ENCODE measurements at regions not wholly inside any gene's neighbourhood (a gene's known extent, or its start where the extent isn't known, plus 50 kb on each side); places are given as distances from the start of the nearest gene placed in this dataset.

DNA sequence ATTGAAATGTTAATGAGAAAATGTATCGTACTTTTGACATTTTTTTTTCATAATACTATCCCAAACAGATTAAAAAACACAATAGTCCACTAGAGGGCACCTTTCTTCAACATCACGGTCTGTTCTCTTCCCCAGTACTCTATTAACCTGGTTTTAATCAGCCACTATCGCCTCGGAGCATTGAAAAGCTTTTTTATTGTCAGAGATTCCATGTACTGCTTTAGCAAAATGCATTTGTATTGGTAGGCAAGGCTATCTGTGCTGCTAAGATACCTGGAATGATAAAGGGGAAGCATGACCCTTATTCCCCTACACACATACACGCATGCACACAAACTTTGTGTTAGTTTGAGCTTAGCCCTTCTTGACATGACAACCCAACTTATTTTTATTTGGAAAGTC is 160.1 kb upstream of the IL12A start:
- peak; percentile 13 for DNase-seq

DNA sequence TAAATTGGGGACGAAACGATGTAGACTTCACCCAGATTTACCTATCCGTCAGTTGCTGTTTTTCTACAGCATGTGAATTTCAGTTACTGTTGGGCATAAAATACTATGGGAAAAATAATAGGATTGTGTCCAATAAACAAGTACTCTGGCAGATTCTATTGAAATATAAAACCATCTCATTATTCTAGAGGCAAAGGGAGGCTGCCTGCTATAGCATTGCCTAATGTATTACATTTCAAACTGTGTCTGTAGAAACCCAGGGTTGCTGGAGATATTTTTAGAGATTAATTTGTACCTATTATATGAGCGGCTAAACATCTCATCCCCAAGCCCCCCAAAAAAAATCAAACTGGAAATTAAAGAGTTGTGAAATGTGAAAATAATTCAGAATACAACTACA is 159.6 kb upstream of the IL12A start:
- DNase-seq = no peak

DNA sequence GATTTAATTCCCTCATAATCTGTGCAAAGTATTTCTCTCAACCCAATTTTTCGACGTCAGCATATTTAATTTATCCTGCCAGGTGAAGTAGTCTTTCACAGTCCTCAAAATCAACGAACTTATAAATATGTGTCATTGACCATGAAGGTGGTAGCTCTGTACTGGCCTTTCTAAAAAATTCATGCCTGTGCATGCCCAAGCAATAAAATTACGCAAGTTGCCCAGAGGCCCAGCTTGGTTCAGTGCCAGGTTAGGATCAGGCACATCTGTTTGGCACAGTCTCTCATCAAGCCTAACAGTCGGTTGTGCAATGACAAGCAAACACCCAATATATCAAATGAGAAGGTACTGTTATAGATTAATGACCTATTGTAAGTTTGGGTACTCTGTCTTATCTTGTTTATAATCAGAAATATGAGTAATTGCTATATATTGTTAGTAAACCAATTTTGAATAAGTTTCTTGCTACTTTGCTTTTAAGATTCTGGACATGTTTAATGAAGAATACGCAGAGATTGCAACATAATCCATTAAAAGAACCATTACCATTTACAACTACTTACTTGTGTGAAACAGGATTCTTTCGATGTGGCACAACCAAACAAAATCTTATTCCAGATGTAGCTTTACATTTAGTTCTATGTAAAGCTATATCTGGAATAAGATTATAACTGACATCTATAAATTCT is 159.0 kb upstream of the IL12A start:
- DNase-seq = no peak

DNA sequence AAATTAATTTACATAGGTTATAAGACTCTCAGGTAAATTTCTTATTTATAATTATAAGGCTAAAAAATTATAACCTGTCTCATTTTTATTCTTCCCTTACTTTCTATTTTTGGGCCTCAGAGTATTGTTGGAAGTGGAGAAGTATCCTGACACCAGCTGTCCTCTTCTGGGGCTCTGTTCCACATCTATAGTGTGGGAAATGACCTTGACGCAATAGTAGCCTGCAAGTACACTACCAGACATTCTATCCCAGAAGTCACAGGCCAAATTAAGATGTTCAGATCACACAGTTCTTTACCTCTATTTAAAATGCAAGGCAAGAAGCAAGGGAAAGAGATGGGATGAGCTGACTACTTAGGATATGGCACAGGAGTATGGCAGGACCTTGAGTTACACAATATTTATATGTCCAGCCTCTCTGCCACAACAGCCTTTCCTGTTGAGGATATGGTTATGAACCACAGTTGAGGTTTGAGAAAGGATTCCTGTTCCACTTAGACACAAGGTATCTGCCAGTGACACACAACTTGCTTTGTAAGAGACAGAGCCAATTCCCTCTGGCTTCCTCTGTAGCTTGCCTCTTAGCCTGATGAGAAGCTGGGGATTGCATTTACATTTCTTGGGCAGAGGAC is 158.0 kb upstream of the IL12A start:
- no peak for DNase-seq

DNA sequence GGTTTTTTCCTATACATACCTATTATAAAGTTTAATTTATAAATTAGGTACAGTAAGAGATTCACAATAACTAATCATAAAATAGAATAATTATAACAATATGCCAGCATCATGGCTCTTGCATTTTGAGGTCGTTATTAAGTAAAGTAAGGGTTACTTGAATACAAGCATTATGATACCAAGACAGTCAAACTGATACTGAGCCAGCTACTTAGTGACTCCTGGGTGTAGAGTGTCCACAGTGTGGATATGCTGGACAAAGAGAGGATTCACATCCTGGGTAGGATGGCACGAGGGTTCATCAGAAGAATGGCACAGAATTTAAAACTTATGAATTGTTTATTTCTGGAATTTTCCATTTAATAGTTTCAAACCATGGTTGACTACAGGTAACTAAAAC is 157.2 kb upstream of the IL12A start:
- DNase-seq = no peak

DNA sequence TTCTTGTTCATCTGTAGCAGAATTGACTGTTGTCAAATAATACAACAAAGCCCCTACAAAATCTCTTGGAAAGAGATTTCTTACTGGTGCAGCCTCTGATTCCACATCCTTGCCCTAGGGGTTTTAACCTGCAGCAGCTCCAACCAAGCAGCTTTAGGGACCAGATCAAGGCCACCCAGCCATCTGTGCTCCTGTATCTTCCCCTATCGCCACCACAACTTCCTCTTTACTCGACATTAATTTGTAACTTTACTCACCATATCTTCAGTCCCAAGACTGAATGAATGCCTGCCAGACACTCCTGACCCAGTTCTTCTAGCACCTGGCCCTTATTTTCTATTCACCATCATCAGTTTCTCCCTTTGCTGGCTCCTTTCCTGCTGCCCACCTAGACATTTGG is 156.6 kb upstream of the IL12A start:
- DNase-seq = no peak

DNA sequence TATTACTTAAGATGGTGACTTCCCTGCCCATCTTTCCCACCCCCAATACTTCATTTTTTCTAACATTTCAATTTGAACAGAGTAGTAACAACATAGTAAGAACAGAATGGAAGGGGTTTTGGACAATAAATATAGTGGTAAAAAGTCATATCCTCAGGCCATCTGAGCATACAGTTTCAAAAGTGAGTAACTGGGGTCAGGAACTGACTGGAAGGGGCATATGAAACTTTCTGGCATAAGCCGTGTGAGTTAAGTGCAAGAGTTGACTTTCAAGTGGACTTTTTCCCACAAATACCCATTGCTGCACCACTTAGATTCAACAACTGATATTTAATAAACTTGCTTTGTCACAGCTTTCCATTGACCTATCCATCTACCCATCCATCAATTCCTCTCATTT is 153.5 kb upstream of the IL12A start:
- no peak for DNase-seq

DNA sequence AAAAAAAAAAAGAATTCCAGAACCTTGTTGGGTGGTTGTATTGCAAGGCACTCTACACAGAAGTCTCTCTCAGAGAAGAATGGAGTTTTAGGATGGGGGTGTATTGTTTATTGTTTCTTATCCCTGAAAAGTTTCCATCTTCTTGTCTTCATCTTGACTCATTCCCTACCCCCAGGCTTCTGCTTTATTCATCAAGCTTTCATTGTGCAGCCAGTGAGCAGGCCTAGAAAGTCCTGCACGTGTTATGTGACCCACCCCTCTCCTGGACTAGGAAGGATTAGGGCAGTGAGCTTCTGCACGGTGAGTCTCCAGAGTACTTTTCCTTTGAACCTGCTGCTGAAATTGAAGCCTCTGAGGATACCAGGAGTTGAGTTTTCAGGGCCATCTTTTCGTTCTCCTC is 150.9 kb upstream of the IL12A start:
- no peak for DNase-seq

DNA sequence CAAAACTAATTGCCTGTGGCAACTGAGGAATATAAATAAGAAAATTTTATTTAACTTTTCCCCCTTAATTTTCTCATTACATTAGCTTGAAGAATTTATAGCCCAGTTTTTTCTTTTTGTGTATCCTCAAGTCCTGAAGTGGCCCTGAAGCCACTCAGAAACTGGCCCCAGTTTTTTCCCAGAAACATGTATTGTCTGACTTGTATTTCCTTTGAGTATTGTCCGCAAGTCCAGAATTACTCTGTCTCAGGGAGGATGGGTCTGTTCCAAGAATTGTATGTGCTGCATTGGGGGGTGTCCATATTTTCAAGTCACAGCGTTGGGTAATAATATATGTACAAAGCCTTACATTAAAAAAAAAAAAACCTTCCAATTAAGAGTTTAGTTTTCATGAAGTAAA is 149.7 kb upstream of the IL12A start:
- DNase-seq = no peak

DNA sequence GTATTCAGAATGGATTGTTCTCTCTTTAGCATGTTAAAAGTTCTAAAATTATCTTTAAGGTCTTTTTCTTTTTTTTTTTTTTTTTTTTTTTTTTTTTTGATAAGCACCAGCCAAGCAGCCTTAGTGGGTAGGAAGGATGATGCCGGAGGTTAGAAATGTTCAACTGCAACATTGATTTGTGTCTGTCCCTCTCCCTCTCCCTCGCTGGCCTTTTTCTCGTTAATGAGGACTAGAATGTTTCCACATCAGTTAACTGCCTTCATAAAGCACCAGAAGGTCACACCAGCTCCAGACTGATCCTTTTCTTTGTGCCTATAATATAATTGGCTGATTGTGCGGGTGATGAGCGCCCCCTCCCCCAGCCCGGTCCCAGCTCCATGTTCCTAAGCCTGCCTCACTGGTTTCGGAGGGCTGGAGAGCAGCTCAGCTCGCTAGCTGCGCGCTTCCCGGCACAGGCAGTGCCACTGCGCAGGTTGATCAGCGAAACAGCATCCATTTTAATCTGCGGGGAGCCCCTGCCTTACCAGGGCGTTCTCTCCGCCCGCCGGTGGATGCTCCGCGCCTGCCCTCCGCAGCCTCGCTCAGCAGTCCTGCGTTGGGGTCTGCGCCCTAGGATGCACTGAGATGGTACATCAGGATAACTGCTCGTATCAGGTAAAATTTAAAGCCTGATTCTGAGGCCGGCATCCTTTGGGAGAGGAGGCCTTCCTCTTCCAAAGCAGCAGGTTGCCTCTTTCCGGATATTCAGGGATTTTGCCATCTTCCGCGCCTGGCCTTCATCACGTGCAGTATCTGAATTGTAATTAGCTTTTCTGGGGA is 148.9 kb upstream of the IL12A start, which contains the start of gene SCHIP1:
SCHIP1 (plus strand) TSS at position 301 of the 819 bp plus-strand sequence.
- no peak for DNase-seq

DNA sequence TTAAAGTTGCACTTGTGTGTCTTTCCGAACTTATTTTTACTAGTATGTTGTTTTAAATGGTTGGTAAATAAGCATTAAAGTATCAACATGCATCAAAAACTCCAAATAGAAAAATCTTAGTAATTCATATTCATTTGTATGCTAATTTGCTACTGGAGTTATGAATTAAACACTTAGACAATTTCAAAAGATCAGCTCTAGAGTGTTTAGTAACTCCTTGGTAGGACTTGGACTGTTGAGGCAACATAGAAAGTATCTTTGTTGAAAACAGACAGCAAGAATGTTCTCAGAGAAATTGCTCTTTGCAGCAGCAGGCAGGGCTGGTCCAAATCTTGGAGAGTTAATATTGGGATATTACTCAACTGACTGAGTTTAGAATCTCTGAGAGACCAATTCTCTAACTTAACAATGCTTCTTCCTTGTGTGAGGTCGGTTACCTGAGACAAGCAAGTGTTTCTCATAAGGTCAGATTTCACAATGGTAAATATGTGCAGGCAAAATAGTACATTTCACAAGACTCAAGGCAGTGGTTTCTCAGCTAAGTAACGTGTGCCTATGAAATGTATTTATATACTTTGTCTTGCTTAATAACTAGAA is 147.8 kb upstream of the IL12A start:
- DNase-seq = no peak

DNA sequence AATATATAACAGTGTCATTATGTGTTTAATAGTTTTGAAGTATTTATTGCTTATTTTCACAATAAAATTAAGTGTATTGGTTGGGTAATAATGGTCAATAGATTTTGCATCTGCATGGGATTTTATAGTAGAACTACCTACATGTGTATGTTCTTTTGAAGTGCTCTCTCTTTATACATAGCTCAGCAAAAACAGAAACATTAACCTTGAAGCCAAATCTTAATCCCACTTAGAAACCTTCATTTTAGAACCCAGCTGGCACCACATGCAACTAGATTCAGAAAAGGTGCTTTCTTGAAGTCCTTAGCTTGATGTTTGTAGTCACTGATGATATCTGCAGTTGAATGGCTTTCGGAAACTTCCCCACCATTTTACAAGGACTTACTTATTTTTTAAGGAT is 146.9 kb upstream of the IL12A start:
- no peak for DNase-seq

DNA sequence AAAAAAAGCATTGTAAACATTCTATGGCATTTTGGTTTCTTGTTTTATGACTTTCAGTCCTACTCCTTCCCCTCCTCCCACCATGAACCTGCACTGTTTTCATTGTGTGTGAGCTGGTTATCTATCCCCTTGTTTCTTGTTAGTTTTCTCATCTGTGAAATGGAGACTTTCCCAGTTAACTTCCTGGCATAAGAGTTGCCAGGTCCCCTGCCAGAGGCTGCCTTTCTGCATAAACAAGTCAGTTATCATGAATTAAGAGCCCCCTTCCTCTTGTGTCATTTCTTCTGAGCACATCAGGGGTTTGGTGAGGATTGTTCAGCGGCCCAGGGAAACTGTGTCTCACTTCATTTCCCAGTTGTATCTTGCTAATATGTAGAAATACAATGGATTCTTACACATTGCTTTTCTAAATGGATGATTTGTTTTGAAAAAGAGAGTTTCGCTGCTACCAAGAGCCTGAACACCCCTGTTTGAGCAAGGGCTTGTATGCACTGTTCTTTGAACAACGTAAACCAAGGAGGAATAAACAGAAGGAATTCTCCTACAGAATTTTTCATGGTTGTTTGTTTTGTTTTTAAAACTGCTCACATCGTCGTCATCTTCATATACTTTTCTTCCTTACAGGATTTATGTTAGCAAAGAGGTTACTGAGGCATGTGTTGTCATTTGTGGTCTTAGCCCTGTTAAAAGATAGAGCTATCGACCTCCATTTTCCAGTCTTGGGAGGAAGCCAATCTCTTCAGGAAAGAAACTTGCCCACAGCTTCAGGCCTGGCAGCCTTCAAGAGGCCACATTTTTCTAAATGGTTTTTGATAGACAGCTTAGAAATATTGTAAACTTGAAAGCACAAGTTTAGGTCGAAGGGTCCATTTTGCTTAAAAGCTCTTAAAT is 144.6 kb upstream of the IL12A start:
- DNase-seq = no peak

DNA sequence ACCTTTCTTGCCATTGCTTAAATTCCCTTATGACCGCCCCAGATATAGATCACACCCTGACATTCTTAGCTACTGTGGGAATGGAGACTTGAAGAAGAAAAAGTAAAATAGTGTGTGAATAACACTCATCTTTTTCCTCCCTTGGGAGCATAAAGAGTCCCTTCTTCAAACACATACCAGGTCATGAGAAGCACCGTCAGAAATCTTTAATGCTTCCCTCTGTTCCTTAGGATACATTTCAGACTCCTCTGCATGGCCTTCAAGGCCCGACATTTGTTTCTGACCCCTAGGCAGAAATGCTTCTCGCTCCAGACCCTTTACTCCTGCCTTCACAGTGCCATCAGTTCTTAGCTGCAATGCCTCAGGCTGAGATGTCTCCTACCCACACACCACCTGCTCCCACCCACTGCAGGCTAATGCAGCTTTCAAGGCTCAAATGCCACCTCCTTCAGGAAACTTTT is 143.8 kb upstream of the IL12A start:
- no peak for DNase-seq

DNA sequence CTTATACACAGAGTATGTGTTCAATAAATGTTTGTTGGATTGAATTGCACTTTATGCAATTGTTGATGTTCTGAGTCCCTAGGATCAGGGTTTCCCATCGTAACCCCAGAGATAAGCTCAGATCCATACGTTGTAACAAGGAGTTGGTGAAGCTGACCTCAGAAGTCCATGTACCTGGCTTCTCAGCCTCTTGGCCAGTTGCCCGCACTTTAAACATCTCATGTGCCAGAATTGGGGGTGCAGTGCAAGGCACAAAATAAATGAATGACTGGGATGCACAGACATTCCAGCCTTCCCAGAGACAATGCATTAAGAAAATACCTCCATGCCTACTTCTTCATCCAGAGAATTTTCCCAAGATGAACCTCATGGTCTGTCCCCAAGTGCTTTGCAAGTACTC is 142.9 kb upstream of the IL12A start:
- no peak for DNase-seq

DNA sequence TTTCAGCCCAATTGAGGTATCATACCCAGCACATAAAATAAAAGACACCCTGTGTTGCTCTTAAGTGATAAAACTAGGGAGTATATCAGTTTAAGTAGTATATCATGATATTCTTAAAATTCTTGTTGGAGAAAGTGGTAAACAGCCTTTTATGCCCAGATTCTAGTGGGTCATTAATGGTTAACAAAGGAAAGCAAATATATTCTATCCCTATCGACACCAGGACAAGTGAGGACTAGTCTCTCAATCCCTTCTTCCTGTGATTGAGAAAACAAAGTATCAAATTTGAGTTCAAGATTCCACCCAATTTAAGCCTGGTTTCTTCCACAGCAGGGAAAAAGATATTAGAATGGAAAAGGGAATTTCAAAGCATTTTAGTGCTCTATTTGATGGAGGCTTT is 142.4 kb upstream of the IL12A start:
- DNase-seq = no peak

DNA sequence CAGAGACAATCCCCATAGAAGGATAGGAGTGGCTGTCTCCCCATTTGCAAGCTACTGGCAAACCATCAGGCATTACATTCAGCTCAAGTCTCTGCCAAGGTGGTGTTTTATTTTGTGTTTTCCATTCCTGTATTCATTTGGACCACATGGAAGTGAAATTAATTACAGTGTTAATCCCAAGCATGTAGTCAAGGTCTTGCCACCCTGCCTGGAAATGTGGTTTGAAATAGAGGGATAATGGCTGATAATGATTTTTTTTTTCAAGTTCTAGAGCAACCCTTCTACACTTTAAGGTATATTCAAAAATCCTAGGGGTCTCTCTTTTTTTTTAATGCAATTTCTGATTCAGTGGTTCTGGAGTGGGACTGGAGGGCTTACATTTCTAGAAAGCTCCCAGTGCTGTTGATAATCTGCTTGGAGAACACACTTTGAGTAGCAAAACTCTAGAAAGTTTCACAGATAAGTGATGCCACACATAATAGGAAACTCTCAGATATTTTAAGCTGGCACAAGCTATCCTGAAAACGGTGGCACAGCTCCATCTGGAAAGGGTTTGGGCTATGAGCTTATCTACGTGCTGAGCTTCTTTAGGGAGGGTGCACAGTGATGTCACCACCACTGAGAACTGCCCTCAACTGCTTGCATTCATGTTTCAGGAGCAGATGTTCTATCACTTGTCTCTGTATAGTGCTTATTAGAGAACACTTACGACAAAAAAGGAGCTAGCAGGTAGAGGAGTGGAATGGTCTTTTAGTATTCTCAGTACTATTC is 140.1 kb upstream of the IL12A start:
- no peak for DNase-seq

DNA sequence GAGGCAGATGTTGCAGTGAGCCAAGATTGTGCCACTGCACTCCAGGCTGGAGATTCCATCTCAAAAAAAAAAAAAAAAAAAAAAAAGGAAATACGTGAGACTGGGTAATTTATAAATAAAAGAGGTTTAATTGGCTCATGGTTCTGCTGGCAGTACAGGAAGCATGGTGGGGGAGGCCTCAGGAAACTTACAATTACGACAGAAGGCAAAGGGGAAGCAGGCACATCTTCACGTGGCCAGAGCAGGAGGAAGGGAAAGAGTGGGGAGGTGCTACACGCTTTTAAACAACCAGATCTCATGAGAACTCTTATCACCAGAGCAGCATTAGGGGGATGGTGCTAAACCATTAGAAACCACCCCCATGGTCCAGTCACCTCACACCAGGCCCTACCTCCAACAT is 138.2 kb upstream of the IL12A start:
- no peak for DNase-seq

DNA sequence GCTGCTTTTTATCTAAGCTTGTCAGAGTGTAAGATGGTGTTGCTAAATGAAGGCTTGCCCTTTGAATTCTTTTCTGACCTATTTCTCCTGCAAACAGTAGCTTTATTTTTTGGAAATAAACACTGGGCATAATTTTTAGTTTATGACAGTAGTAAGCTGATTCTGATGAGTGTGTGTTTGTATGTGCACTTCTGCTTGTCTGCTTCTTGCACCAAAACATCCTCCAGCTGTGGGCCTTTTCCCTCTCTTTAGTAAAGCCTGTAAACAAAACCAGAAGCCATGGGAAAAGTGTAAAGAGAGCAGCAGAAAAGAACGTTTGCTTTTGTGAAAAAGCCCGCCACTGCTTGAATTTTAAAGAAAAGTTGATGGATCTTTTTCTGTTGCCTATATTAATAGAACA is 136.4 kb upstream of the IL12A start:
- DNase-seq = no peak

DNA sequence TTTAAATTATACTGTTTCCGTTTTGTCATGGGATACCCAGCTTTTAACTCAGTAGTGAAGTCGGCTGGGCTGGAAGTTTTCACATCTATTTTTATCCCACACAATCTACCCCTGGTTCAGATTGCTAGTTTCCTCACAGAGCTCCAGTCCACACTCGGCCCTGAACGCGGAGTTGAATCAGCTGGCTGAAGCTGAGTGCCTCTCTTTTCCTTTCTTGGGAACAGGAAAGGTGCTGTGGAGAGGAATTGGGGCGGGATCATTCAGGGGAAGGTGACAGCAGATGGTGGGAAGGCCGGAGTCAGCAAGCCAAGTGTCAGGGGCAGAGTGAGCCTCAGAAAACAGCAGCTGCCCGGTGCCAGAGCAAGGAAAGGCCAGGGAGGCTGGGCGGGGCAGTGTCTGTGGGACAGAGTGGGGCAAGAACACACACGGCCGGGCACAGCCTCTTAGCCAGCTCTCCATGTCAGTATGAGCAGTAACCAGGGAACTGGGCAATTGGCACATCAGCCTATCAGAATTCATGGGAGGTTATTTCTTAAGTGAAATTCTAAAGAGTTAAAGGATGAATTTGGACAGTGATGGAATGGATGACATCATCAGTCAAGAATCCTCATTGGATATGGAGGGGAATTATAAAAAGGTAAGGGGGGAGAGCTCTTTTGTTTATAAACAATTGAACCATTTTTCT is 135.7 kb upstream of the IL12A start:
- peak; percentile 20 for DNase-seq

DNA sequence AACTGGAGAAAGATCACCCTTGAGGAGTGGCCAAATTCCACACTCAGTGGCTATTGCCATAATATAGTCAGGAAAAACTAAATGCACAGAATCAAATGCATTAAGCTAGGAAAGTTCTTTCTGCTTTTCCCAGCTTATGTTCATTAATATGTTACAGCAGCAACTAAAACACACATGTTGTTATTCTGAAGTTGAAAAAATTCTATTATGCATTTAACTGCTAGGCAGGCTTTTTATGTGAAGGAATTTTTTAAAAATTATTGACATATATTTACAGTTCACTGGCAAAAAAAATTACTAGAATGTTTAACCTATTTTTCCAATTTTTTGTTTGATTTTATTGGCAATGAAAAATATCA is 135.2 kb upstream of the IL12A start:
- no peak for DNase-seq

Measured in skin of body (tissue), 1 donor.